Mesodermal cell (in vitro differentiated cells): ENCODE measurements at regions not wholly inside any gene's neighbourhood (a gene's known extent, or its start where the extent isn't known, plus 50 kb on each side); places are given as distances from the start of the nearest gene placed in this dataset.
"Not testable (repeated sequence)": the region's sequence is repeated elsewhere in the genome, so short reads cannot be mapped to it uniquely, and the experiment has no call there.

Experiments used
- H3K27ac ChIP-seq: 2 replicates; pipeline ENCODE4 v1.7.0; 2013; ENCODE audit warnings: mild to moderate bottlenecking, low read depth, low read length, moderate library complexity; ENCODE audit not compliant: severe bottlenecking
- H3K36me3 ChIP-seq: 2 replicates; pipeline ENCODE4 v1.7.1; 2013; ENCODE audit warnings: mild to moderate bottlenecking, low read length, moderate library complexity; ENCODE audit not compliant: control insufficient read depth, insufficient read depth
- H3K4me1 ChIP-seq: one replicate; pipeline ENCODE4 v1.7.1; 2013; ENCODE audit warnings: mild to moderate bottlenecking, low read length; ENCODE audit not compliant: insufficient read depth, control insufficient read depth, poor library complexity, severe bottlenecking
- H3K4me3 ChIP-seq: 2 replicates; pipeline ENCODE4 v1.7.0; 2013; ENCODE audit warnings: low read length, control low read depth, mild to moderate bottlenecking; ENCODE audit not compliant: insufficient read depth, poor library complexity, severe bottlenecking; ENCODE audit errors: extremely low read depth
- H3K9me3 ChIP-seq: 2 replicates; pipeline ENCODE4 v1.7.1; 2013; ENCODE audit warnings: mild to moderate bottlenecking, low read length, moderate library complexity; ENCODE audit not compliant: control insufficient read depth
- WGBS, 2 experiments: methylation state at CpG; one replicate each; pipeline ENCODE4 v1.1.5; 2013; ENCODE audit warnings: missing lambda C conversion rate in 2 of 2; ENCODE audit not compliant: insufficient coverage in 2 of 2; 5-methylcytosine and 5-hydroxymethylcytosine counted together

DNA sequence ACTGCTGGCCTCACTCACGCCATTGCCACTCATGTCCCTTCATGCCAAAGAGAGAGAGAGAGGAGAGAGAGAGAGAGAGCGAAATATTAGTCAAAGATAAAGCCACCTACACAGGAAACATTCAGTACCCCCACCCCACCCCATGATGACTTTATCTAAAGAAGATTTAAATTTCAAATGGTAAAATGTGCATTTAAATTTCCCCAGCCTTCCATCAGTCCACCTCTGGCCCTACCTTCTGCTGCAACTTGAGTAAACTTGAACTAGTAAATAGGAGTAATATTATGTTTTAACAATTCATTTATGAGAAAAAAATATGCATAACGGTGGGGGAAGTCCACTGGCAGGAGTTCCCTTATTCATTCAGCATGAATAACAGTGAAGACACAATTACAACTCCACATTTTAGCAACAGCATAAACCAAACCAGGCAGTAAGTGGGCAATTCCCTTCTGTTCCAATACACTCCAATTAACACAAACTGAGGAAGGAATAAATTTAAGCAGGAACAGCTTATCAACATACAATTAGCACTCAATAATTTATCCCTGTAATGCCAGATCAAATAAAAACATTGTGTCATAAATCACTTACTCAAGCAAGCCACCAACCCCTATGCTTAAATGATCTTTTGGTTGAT, 264.2 kb downstream of the LNPK start:
- H3K4me1 ChIP-seq, result no peaks in the 10 kb centered on the region
- WGBS, 2 experiments, result no CpG with 5 or more reads among the region's 3 CpGs
- H3K9me3 ChIP-seq, result no peaks in the 10 kb centered on the region
- H3K36me3 ChIP-seq, result no peaks in the 10 kb centered on the region
- no peak overlapping the region for H3K27ac ChIP-seq
- no peak overlapping the region for H3K4me3 ChIP-seq

DNA sequence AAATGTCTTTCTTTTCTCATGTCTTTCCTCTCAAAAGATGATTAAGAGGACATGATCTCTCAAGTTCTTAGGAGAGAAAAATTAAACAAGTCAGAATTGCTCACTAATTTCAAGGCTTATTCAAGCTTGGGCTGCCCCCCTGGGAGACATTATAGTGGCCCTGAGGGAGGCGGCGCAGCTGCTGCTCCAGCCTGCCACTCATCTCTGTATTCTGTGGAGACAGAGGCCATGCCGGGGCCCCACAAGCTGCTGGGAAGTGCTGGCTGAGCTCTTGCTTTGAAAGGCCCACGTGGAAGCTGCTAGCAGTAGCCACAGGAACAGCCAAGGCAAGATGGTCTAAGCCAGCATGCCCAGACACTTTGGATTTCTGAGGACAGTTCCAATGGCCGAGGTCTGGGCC, 267.4 kb downstream of the LNPK start:
- no peaks in the 10 kb centered on the region for H3K36me3 ChIP-seq
- H3K9me3 ChIP-seq, result no peaks in the 10 kb centered on the region
- H3K4me3 ChIP-seq, result no peak overlapping the region
- H3K27ac ChIP-seq, result no peak overlapping the region
- H3K4me1 ChIP-seq, result no peaks in the 10 kb centered on the region
- 58 to 62% methylated on average over 5 of the region's 5 CpGs for WGBS, 2 experiments

DNA sequence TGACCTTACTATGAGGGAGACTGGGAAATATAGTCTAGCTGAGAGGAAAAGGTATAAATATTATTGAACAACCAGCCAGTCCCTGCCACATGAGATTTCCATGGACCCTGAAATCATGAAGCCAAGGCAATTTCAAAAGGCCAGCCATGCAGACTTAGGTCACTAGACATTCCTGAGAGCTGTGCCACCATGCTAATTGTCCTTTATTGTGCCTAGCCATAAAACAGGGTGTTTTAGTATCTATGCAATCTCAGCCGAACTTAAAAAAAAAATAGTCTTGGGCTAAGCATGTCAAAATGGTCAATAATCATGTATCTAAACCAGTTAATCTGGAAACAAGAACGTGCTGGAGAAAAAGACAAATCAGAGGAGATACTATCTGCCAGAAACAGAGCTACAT, 269.5 kb downstream of the LNPK start:
- no peaks in the 10 kb centered on the region for H3K36me3 ChIP-seq
- no peak overlapping the region for H3K4me3 ChIP-seq
- no peaks in the 10 kb centered on the region for H3K9me3 ChIP-seq
- H3K27ac ChIP-seq, result no peak overlapping the region
- 100% methylated on average over 1 of the region's 2 CpGs for WGBS, 2 experiments
- no peaks in the 10 kb centered on the region for H3K4me1 ChIP-seq

DNA sequence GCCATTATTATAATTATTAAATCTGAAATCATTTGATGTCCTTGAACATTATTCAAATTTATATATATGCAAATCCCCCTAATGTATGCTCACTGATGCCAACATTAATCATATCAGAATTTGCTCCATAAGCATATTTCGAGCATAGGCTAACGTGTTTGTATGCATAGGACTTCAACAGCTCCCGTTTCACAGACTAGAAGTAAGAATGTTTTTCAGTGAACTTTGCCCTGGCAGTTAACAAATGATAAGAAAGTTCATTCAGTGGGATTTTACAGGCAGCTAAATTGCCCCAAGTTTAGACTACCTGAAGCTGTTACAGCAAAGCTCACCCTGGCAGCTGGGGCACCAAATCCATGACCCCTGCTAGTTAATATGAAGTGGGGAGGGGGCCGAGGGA, 272.0 kb downstream of the LNPK start:
- Histone ChIP-seq H3K27ac (no peak overlapping the region), H3K4me3 (no peak overlapping the region), H3K36me3 (no peaks in the 10 kb centered on the region), H3K4me1 (no peaks in the 10 kb centered on the region), H3K9me3 (no peaks in the 10 kb centered on the region)
- WGBS, 2 experiments, result 75 to 80% methylated on average over 3 to 4 of the region's 4 CpGs

DNA sequence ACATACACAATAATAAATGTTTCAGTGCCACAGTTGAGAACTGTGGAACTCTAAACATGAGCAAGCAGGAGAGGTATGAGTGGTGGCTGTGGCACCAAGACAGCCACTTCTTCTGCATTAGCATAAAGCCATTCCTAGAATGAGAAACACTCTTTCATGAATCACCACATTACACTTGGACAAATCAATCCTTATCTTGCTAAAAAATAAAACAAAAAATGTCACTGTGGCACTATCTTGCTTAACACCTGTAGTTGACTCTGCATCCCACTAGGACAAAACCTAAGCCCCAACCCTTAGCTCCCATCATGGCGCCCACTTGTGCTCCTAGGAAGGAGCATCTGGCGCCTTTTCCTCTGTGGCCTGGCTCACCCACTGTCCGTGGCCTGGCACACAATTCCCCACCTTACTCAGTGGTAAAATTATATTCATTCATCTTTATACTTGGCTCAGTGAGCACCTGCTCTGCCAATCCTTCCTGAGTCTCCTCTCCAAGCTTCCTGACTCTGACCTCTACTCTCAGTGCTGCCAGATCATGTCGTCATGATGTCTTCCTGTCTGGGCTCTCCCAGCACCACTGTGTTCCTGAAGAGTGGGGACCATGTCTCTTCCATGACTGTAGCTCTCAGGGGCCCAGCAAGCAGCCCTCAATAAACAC, 272.9 kb downstream of the LNPK start:
- H3K4me1 ChIP-seq, result no peaks in the 10 kb centered on the region
- H3K9me3 ChIP-seq, result no peaks in the 10 kb centered on the region
- H3K27ac ChIP-seq, result no peak overlapping the region
- 89 to 94% methylated on average over 4 of the region's 4 CpGs for WGBS, 2 experiments
- H3K36me3 ChIP-seq, result no peaks in the 10 kb centered on the region
- H3K4me3 ChIP-seq, result no peak overlapping the region

DNA sequence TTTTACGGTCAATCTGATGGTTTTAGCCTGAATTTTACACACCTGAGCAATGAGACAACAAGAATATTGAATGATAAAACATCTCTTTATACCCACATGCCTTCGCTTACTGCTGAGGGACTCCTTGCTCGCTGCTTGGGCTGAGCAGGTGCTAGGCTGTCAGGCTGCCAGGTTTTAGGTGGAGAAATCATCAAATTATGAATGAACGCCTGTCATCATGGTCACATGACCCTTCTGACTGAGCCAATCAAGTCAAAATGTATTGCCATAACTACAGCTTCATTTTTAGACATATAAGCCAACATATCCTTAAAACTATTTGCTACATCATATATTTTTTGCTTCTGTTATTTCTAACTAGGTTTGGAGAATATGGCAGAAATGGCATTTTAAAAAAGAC, 274.0 kb downstream of the LNPK start:
- H3K9me3 ChIP-seq, result no peaks in the 10 kb centered on the region
- no peaks in the 10 kb centered on the region for H3K4me1 ChIP-seq
- H3K27ac ChIP-seq, result no peak overlapping the region
- WGBS, 2 experiments, result 85 to 88% methylated on average over 1 to 3 of the region's 4 CpGs
- no peak overlapping the region for H3K4me3 ChIP-seq
- no peaks in the 10 kb centered on the region for H3K36me3 ChIP-seq

DNA sequence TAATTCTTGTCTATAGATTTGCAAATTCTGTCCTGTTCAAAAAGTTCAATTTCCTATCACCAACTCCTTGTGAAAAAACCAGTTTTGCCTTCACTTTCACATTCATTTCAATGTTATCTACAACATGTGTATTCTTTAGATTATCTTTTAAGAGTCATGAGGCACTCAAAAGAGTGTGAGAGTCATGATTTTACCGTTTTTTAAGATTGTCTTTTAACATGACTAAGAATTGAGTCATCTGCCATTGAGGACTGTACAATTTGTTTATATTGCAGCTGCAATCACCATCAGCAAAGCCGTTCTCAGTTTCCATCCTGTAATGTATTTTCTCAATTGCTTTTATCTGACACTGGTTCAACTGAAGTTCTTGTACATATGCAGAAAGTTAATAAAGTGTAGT, 275.8 kb downstream of the LNPK start:
- WGBS, 2 experiments, result 67% methylated on average over 1 of the region's 2 CpGs; no CpG with 5 or more reads in 1 of the 2 experiments
- H3K4me3 ChIP-seq, result no peak overlapping the region
- no peaks in the 10 kb centered on the region for H3K9me3 ChIP-seq
- H3K36me3 ChIP-seq, result no peaks in the 10 kb centered on the region
- H3K4me1 ChIP-seq, result no peaks in the 10 kb centered on the region
- no peak overlapping the region for H3K27ac ChIP-seq

DNA sequence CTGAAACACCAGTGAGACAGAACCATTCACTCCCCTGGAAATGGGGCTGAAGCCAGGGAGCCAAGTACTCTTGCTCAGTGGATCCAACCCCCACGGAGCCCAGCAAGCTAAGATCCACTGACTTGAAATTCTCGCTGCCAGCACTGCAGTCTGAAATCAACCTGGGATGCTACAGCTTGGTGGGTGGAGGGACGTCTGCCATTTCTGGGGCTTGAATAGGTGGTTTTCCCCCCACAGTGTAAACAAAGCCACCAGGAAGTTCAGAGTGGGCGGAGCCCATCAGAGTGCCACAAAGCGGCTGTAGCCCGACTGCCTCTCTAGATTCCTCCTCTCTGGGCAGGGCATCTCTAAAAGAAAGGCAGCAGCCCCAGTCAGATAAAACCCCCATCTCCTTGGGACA, 292.8 kb downstream of the LNPK start:
- H3K9me3 ChIP-seq, result no peaks in the 10 kb centered on the region
- H3K4me3 ChIP-seq, result no peak overlapping the region
- H3K27ac ChIP-seq, result no peak overlapping the region
- 71 to 88% methylated on average over 3 to 4 of the region's 6 CpGs for WGBS, 2 experiments
- no peaks in the 10 kb centered on the region for H3K36me3 ChIP-seq
- H3K4me1 ChIP-seq, result no peaks in the 10 kb centered on the region

DNA sequence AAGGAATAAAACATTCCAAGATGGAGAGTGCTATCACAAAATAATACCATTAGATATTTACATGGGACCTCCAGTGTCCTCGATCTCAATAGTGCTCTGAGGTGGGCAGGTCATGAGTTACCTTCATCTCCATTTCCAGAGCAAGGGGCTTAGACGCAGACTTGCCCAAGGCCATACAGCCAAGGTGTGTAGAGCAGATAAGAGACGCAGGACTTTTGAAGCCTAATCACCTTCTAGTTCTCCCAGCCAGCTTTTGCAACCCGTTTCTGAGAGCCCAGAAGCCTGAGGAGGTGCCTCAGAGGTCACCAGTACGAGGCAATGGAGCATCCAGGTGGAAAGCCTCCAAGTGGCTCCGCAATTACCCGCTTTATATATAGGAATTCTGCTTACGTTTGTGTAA, 294.7 kb downstream of the LNPK start:
- Histone ChIP-seq H3K9me3 (no peaks in the 10 kb centered on the region), H3K36me3 (no peaks in the 10 kb centered on the region), H3K27ac (no peak overlapping the region), H3K4me3 (no peak overlapping the region), H3K4me1 (no peaks in the 10 kb centered on the region)
- WGBS, 2 experiments, result 91 to 94% methylated on average over 5 to 6 of the region's 8 CpGs

DNA sequence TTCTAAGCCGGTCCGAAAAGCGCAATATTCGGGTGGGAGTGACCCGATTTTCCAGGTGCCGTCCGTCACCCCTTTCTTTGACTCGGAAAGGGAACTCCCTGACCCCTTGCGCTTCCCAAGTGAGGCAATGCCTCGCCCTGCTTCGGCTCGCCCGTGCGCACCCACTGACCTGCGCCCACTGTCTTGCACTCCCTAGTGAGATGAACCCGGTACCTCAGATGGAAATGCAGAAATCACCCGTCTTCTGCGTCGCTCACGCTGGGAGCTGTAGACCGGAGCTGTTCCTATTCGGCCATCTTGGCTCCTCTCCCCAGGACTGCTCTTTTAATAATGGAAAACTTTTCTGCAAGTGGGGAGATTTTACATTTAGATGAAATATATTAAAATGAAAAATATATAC, 297.5 kb downstream of the LNPK start:
- H3K4me1 ChIP-seq, H3K9me3 ChIP-seq, H3K27ac ChIP-seq, H3K4me3 ChIP-seq, H3K36me3 ChIP-seq: not testable (repeated sequence)
- WGBS, 2 experiments, result 83 to 98% methylated on average over 7 to 9 of the region's 22 CpGs

DNA sequence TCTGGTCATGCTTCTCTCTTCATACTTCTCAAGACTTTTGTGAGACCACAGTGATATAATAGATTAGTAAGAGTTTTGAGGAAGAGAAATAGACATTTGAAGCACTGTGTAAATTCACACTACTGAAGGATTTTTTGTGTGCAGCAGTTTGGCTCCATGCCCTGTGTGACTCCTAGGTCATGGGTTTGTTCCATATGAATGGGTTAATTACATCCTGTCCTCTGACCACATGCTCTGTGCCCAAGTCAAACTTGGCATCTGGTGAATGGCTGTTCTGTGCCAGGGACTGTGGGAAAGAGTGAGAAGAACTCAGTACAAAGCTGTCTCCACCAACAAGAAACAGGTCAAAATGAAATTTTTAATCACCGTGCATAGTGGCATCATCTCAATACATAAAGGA, 304.0 kb downstream of the LNPK start:
- H3K4me1 ChIP-seq, result no peaks in the 10 kb centered on the region
- no peaks in the 10 kb centered on the region for H3K36me3 ChIP-seq
- H3K4me3 ChIP-seq, result no peak overlapping the region
- no peak overlapping the region for H3K27ac ChIP-seq
- WGBS, 2 experiments, result no CpG with 5 or more reads among the region's 1 CpG
- H3K9me3 ChIP-seq, result no peaks in the 10 kb centered on the region
